ENCODE measurements at regions not wholly inside any gene's neighbourhood (a gene's known extent, or its start where the extent isn't known, plus 50 kb on each side); places are given as distances from the start of the nearest gene placed in this dataset.

- TF ChIP-seq CTCF (IDR thresholded peaks at IDR 0.05; ENCODE audit: low read depth, low read length, missing input control) (no peak), RXRA (IDR thresholded peaks at IDR 0.05) (peak; percentile 92 to 93), SP1 (IDR thresholded peaks at IDR 0.05) (peak; percentile 82), NR2F2 (IDR thresholded peaks at IDR 0.05) (peak; percentile 54), JUND (IDR thresholded peaks at IDR 0.05) (peak in 1 of 2 donors; percentile 71), TAF1 (conservative IDR thresholded peaks at IDR 0.05) (no peak), EGR1 (IDR thresholded peaks at IDR 0.05; ENCODE audit: low read depth in 2 of 2) (no peak), RAD21 (IDR thresholded peaks at IDR 0.05) (peak; percentile 49 to 60), GABPA (IDR thresholded peaks at IDR 0.05 in 1 of 2, conservative IDR thresholded peaks at IDR 0.05 in 1 of 2) (no peak)
- TF ChIP-seq, protein P1, sequence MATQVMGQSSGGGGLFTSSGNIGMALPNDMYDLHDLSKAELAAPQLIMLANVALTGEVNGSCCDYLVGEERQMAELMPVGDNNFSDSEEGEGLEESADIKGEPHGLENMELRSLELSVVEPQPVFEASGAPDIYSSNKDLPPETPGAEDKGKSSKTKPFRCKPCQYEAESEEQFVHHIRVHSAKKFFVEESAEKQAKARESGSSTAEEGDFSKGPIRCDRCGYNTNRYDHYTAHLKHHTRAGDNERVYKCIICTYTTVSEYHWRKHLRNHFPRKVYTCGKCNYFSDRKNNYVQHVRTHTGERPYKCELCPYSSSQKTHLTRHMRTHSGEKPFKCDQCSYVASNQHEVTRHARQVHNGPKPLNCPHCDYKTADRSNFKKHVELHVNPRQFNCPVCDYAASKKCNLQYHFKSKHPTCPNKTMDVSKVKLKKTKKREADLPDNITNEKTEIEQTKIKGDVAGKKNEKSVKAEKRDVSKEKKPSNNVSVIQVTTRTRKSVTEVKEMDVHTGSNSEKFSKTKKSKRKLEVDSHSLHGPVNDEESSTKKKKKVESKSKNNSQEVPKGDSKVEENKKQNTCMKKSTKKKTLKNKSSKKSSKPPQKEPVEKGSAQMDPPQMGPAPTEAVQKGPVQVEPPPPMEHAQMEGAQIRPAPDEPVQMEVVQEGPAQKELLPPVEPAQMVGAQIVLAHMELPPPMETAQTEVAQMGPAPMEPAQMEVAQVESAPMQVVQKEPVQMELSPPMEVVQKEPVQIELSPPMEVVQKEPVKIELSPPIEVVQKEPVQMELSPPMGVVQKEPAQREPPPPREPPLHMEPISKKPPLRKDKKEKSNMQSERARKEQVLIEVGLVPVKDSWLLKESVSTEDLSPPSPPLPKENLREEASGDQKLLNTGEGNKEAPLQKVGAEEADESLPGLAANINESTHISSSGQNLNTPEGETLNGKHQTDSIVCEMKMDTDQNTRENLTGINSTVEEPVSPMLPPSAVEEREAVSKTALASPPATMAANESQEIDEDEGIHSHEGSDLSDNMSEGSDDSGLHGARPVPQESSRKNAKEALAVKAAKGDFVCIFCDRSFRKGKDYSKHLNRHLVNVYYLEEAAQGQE (IDR thresholded peaks at IDR 0.05): no peak
- TF ChIP-seq, protein P2, sequence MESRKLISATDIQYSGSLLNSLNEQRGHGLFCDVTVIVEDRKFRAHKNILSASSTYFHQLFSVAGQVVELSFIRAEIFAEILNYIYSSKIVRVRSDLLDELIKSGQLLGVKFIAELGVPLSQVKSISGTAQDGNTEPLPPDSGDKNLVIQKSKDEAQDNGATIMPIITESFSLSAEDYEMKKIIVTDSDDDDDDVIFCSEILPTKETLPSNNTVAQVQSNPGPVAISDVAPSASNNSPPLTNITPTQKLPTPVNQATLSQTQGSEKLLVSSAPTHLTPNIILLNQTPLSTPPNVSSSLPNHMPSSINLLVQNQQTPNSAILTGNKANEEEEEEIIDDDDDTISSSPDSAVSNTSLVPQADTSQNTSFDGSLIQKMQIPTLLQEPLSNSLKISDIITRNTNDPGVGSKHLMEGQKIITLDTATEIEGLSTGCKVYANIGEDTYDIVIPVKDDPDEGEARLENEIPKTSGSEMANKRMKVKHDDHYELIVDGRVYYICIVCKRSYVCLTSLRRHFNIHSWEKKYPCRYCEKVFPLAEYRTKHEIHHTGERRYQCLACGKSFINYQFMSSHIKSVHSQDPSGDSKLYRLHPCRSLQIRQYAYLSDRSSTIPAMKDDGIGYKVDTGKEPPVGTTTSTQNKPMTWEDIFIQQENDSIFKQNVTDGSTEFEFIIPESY (IDR thresholded peaks at IDR 0.05): no peak
Measured at GRCh38 chr2:215832791-215833190, 180.6 kb downstream of the MREG start.

Data from liver (tissue), 3 donors.